ENCODE measurements at regions not wholly inside any gene's neighbourhood (a gene's known extent, or its start where the extent isn't known, plus 50 kb on each side); places are given as distances from the start of the nearest gene placed in this dataset.

- TF ChIP-seq SP1 (IDR thresholded peaks at IDR 0.05), result no peak
- no peak for TF ChIP-seq SP1 (CRISPR knock-in tag; IDR thresholded peaks at IDR 0.05)
- no peak for TF ChIP-seq ZSCAN9 (CRISPR knock-in tag; IDR thresholded peaks at IDR 0.05; ENCODE audit: borderline replicate concordance)
- TF ChIP-seq ARID5B (CRISPR knock-in tag; IDR thresholded peaks at IDR 0.05), result peak; percentile 76
- peak; percentile 87 for TF ChIP-seq ZNF317 (CRISPR knock-in tag; IDR thresholded peaks at IDR 0.05)
- TF ChIP-seq TFDP1 (CRISPR knock-in tag; IDR thresholded peaks at IDR 0.05; ENCODE audit: borderline replicate concordance), result peak; percentile 22; the same call in 1 of the 2 replicates
- TF ChIP-seq CEBPZ (IDR thresholded peaks at IDR 0.05; ENCODE audit: low read length), result no peak
- TF ChIP-seq FOSL2 (CRISPR knock-in tag; IDR thresholded peaks at IDR 0.05), result peak; percentile 46; the same call in 1 of the 2 replicates
- 0 out of 2 replicates have a peak, but pooled peaks have one; percentile 34 for TF ChIP-seq KDM2A (CRISPR knock-in tag; IDR thresholded peaks at IDR 0.05; ENCODE audit: borderline replicate concordance, low read depth)
- 0 out of 2 replicates have a peak, but pooled peaks have one; percentile 32 for TF ChIP-seq E2F2 (CRISPR knock-in tag; IDR thresholded peaks at IDR 0.05; ENCODE audit: borderline replicate concordance)
- 0 out of 2 replicates have a peak, but pooled peaks have one; percentile 55 for TF ChIP-seq ZHX2 (IDR thresholded peaks at IDR 0.05; ENCODE audit: low read depth)
- no peak for TF ChIP-seq ZHX2 (CRISPR knock-in tag; IDR thresholded peaks at IDR 0.05; ENCODE audit: borderline replicate concordance)
Measured at GRCh38 chr6:27553123-27553904, 80.4 kb upstream of the ZNF184 start (continued).

Measured in HepG2 (cell line).